GM19043 (cell line): ENCODE measurements at regions not wholly inside any gene's neighbourhood (a gene's known extent, or its start where the extent isn't known, plus 50 kb on each side); places are given as distances from the start of the nearest gene placed in this dataset.

Experiments
- ATAC-seq: cut with Tn5 transposase; IDR thresholded peaks from one replicate; pipeline ENCODE4 v1.9.1; 2021; ENCODE audit warnings: low read depth; ENCODE audit not compliant: unreplicated experiment

GRCh38 chr4:131084997-131085396 lies 1989.0 kb downstream of the C4orf33 start:
- ATAC-seq: no peak

GRCh38 chr4:131091896-131092295 lies 1995.9 kb downstream of the C4orf33 start:
- ATAC-seq: no peak

GRCh38 chr4:131093303-131093702 lies 1997.4 kb downstream of the C4orf33 start:
- no peak for ATAC-seq

DNA sequence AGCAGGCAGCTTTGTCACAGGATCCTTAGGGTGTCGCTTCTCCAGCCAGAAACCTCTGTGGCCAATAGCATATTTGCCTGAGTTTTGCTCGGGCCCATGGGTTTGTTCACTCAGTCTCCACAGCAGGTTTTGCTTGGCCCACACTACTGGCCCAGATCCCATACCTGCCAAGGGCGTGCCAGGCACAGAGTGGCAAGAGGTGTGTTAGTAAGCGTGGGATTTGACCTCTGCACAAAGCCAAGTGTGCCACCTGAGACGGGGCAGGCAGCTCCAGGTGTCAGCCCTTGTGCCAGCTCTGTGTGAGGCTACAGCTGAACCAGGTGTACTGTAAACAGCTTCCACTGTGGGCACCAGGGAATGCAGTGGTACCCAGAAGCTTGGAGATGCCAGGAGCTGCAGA lies 2003.0 kb downstream of the C4orf33 start:
- no peak for ATAC-seq

GRCh38 chr4:131113273-131113672 lies 2017.3 kb downstream of the C4orf33 start:
- no peak for ATAC-seq

GRCh38 chr4:131113704-131114103 lies 2017.8 kb downstream of the C4orf33 start:
- ATAC-seq: no peak

DNA sequence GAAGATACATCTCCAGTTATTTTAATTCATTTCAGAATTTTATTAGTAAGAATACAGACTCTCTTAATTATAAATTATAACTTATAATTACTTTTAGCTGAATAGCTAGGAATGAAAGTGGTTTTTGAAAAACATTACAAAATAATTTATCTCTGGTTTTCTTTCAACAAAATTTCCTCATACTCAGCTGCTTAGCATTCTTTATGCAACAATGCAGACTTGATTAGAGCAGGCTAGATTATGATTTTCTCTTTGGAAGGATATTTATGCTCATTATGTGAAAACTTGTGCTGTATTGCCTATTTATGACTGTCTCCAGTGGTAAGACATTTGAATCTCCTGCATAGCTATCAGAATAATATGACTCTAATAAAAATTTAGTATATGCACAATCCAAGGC lies 2023.7 kb downstream of the C4orf33 start:
- no peak for ATAC-seq

DNA sequence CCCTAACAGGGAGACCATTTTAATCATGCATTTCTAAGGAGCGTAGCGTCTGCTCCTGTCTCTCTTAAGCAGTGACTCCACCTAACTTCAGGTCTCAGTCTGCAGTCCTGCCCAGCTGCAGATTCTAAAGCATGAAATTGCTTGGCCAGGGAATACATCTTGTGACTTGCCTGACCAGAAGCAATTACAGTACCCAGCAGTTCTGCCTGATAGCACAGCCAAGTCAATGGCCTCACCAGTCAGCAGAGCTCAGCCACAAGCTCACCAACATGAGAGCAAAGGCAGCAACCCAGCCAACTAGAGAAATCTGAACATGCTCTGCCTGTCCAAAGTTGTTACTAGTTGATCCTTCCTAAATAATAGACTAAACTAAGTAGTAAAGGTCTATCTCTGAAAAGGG lies 2011.9 kb upstream of the PCDH10 start:
- no peak for ATAC-seq

DNA sequence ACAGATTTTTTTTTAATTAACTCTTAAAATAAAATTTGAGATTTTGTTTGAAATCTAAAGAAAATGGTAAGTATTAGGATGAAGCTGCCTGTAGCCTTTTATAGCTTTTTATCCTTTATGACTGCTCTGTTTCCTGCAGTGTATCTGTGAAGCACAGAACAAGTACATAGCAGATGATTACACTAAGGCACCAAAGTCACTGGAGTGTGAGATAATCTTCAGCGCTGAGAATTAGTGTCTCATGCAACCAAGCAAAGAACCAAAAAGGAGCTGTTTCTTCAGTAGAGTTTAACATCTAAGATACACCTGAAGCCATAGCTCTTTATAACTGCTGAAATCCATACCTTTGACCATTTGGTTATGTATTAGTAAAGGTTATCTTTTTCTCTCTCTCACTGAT lies 1989.8 kb upstream of the PCDH10 start:
- no peak for ATAC-seq

- ATAC-seq: no peak
These were observed 1956.8 kb upstream of the PCDH10 start for GRCh38 chr4:131192318-131192717.

GRCh38 chr4:131207589-131207988 lies 1941.5 kb upstream of the PCDH10 start:
- ATAC-seq: no peak

DNA sequence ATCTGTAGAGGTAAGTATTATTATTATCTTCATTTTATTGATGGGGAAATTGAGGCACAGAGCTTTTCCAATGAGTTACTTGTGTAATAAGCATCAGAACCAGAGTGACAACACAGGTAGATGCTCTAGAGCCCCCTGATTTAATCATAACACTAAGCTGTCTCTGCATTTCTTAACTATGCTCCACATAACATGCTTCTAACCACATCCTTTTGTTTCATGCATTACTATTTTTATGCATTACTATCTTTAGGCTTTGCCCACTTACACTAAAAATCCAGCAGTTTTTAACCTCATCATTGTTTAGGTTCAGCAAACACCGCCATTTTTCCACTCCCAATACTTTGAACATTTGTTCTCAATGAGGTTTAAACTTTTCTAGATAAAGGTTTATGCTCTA lies 1900.8 kb upstream of the PCDH10 start:
- ATAC-seq: no peak

- no peak for ATAC-seq
These were observed 1897.8 kb upstream of the PCDH10 start for GRCh38 chr4:131251321-131251720.

GRCh38 chr4:131257241-131257640 lies 1891.9 kb upstream of the PCDH10 start:
- no peak for ATAC-seq

- no peak for ATAC-seq
These were observed 1890.7 kb upstream of the PCDH10 start for GRCh38 chr4:131258361-131258760.

- no peak for ATAC-seq
These were observed 1860.7 kb upstream of the PCDH10 start for GRCh38 chr4:131288441-131288840.

GRCh38 chr4:131296192-131296591 lies 1852.9 kb upstream of the PCDH10 start:
- ATAC-seq: no peak

DNA sequence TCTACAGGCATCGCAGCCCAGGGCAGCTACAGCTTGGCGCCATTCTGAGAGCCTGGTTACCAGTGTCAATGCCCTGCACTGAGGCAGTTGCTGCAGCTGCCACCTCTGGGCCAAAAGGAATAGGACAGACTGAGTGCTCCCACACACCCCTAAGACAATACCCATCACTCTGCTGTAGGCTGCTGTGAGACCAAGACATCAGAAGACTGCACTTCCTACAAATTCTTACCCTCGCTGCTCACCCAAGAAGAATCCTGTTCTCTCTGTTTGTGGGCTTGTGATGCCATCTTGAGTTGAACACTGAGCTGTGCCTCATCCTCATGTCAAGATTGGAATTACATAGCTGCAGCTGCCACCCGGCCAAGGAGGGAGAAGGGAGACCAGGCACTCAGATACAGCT lies 1847.0 kb upstream of the PCDH10 start:
- no peak for ATAC-seq

GRCh38 chr4:131304686-131305085 lies 1844.4 kb upstream of the PCDH10 start:
- no peak for ATAC-seq

DNA sequence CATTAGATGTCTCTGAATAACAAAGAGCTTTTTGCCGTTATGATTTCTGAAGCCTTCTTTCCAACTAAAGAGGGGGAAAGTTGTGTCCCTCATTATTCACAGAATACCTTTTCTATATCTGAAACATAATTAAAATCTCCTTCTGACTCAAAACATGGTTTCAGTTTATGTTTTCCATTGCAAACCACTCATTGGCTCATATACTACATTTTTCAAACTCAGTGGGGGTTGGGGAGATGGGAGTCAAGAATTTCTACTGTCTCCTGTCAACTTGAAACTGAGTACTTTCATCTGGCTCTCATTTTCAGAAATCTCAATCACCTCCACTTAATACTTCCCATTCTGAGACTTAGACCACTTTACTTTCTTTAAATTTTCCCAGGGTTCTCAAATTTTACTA lies 1839.5 kb upstream of the PCDH10 start:
- no peak for ATAC-seq

GRCh38 chr4:131316086-131316485 lies 1833.0 kb upstream of the PCDH10 start:
- no peak for ATAC-seq

DNA sequence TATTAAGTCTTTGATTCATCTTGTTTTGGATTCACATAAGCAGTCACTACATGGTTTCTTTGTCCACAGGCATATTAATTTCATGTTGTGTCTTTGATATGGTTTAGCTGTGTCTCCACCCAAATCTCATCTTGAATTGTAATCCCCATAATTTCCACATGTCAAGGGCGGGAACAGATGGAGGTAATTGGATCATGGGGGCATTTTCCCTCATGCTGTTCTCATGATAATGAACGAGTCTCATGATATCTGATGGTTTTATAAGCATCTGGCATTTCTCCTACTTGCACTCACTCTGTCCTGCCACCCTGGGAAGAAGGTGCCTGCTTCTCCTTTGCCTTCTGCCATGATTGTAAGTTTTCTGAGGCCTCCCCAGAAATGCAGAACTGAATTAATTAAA lies 1811.2 kb upstream of the PCDH10 start:
- no peak for ATAC-seq

DNA sequence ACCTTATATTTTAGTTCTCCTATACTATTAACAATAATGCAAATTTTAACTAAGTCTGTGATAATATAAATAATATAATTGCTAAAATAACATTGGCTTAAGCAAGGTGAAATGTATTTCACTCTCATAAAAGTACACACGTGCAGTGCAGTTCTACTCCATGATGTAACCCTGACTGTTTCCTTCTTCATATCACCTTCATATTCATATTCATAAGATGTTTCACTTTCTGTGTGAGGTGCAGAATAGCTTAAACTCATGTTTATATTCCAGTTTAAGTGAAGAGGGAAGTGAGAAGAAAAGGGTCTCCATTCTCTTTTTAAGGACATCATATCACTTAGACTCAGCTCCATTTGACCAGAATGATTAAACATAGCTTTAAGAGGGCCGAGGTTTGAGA lies 1810.0 kb upstream of the PCDH10 start:
- ATAC-seq: no peak

DNA sequence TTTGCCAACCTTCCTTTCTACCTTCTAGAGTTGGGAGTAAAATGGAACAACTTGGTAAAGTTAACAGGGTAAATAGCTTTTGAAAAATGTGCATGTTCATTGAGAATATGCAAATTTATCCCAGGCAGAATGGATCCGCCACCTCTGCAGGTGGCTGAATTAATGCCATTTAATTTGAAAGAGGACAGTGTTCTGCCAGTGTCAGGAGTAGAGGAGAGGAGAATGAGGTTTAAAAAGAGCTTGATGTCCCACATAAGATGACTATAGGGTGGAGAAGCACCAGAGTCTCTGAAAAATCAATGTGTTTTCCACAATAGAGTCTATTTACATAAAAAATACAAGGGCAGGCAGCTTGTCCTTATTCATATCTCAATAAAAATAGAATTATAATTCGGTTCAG lies 1804.3 kb upstream of the PCDH10 start:
- ATAC-seq: no peak
